AG09309 (cell line): ENCODE measurements at regions not wholly inside any gene's neighbourhood (a gene's known extent, or its start where the extent isn't known, plus 50 kb on each side); places are given as distances from the start of the nearest gene placed in this dataset.
"Not testable (repeated sequence)": the region's sequence is repeated elsewhere in the genome, so short reads cannot be mapped to it uniquely, and the experiment has no call there.

Experiments used
- DNase-seq: peaks from one replicate; pipeline ENCODE4 v3.0.0-alpha.2; 2010; ENCODE audit warnings: low read depth
- H3K4me3 ChIP-seq: 2 replicates; pipeline ENCODE4 v1.5.1; 2011; ENCODE audit warnings: mild to moderate bottlenecking, low read depth, low read length, moderate library complexity; ENCODE audit not compliant: control insufficient read depth
- CTCF ChIP-seq: IDR thresholded peaks from 2 replicates; pipeline ENCODE4 v1.5.1; 2011; ENCODE audit warnings: mild to moderate bottlenecking, low read depth, low read length, inconsistent platforms; ENCODE audit not compliant: insufficient read depth, control insufficient read depth; ENCODE audit errors: missing control alignments

GRCh38 chr10:45106236-45106856, 105.6 kb downstream of the ZNF22 start:
- H3K4me3 ChIP-seq = no peak overlapping the region
- no peak for DNase-seq
- no peak for TF ChIP-seq CTCF

- no peak for TF ChIP-seq CTCF
- H3K4me3 ChIP-seq = no peak overlapping the region
- DNase-seq = no peak
Measured at GRCh38 chr10:45111509-45111908, 110.8 kb downstream of the ZNF22 start.

DNA sequence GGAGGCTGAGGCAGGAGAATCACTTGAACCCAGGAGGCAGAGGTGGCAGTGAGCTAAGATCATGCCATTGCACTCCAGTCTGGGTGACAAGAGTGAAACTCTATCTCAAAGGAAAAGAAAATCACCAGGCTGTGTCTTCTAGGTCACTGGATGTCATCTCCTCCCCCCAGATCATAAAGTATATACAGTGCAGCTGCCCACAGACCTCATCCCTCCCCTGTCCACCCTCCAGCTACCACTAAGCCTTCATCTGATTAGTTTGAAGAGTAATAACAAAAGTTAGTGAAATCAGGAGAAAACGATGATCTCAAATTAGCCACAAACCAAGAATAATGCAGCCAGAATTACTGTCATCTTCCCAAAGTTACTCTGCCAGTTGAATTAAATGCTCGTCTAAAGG, 117.2 kb downstream of the ZNF22 start:
- not testable (repeated sequence) for DNase-seq

DNA sequence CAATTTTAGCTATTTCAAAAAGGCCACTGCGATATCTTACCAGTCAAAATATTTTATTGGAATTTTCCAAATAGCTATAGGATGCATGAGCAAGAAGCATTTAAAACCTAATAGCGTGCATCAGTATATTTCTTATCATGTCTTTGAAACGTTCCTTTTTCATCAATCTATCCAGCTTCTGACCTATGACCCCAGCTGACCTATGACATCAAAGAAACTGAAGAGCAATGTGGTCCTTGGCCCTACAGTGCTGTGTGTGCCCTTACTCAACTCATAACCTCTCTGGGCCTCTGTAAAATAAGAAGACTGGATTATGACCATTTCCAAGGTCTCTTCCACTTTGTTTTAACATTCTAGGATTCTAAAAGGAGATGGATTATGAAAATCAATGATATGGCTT, 118.2 kb downstream of the ZNF22 start:
- DNase-seq = no peak
- no peak for TF ChIP-seq CTCF
- H3K4me3 ChIP-seq = no peak overlapping the region

More for the DNA sequence above, 117.2 kb downstream of the ZNF22 start:
- not testable (repeated sequence) for H3K4me3 ChIP-seq

DNA sequence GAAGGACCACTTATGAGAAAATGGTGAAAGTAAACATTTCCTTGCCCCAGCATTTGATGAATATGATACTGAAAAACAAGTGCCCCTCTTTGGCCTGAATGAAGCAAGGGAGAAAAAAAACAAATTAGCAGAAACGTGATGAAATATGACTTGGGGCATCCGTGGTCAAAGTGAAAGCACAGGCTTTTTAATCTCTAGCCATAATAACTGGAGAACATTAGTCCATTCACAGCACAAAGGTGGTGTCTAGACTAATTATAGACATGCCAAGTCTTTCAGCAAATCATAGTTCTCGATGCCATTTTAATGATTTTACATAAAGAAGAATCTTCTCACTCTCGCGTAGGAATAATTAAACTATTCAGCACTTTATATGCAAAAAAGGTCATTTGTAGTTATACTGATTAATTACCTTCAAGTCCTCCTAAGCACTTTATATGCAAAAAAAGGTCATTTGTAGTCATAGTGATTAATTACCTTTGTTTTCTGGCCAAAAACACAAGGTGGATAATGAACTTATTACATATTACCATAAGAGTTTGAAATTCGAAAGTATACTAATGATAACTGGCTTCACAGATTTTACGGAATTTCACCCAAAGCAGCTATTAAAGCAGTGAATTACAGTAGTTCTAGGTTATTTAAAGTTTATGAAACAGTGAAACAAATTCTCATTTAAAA, 121.6 kb downstream of the ZNF22 start:
- not testable (repeated sequence) for H3K4me3 ChIP-seq, DNase-seq

GRCh38 chr10:45135443-45136198, 134.9 kb downstream of the ZNF22 start:
- no peak for DNase-seq
- no peak for TF ChIP-seq CTCF
- no peak overlapping the region for H3K4me3 ChIP-seq

DNA sequence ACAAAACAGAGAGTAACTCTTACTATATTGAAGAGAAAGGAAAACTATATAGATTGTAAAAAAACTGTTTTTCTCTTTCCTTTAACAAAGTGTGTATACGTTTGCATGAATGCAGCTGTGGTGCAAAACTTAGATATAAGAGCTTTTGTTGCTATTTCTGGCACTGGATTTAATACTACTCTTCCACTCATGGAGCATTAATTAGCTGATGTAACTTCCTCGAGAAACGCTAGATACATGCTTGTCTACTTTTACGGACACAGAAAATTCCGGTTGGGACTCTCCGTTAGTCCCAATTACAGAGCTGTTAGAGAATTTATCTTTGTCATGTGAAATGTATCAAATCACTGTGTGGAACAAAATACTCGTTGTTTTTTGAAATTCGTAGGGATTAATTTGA, 135.5 kb downstream of the ZNF22 start:
- no peak overlapping the region for H3K4me3 ChIP-seq
- no peak for DNase-seq
- no peak for TF ChIP-seq CTCF
